Activated naive CD8-positive, alpha-beta T cell treated with anti-CD3 and anti-CD28 coated beads, Interleukin-2, amount 50 U/mL, for 24 hours (primary cell): ENCODE measurements at regions not wholly inside any gene's neighbourhood (a gene's known extent, or its start where the extent isn't known, plus 50 kb on each side); places are given as distances from the start of the nearest gene placed in this dataset.

Experiments used
- ATAC-seq: fragments of 150-1000 bp; cut with Tn5 transposase; one replicate; pipeline ENCODE4 v1.10.0; 2021
- DNase-seq: peaks from one replicate; pipeline ENCODE4 v3.0.0; 2021
- H3K27ac Mint-ChIP-seq: one replicate; pipeline ENCODE4 v1.8.0; 2021; ENCODE audit warnings: mild to moderate bottlenecking, mixed read lengths
- H3K27me3 Mint-ChIP-seq: one replicate; pipeline ENCODE4 v1.8.0; 2021; ENCODE audit warnings: mixed read lengths
- H3K36me3 Mint-ChIP-seq: one replicate; pipeline ENCODE4 v1.8.0; 2021; ENCODE audit warnings: low read depth, mixed read lengths
- H3K4me1 Mint-ChIP-seq: one replicate; pipeline ENCODE4 v1.8.0; 2021; ENCODE audit warnings: mixed read lengths
- H3K4me3 Mint-ChIP-seq: one replicate; pipeline ENCODE4 v1.8.0; 2021; ENCODE audit warnings: mild to moderate bottlenecking, moderate library complexity, mixed read lengths
- H3K9me3 Mint-ChIP-seq: one replicate; pipeline ENCODE4 v1.8.0; 2021; ENCODE audit warnings: mixed read lengths

DNA sequence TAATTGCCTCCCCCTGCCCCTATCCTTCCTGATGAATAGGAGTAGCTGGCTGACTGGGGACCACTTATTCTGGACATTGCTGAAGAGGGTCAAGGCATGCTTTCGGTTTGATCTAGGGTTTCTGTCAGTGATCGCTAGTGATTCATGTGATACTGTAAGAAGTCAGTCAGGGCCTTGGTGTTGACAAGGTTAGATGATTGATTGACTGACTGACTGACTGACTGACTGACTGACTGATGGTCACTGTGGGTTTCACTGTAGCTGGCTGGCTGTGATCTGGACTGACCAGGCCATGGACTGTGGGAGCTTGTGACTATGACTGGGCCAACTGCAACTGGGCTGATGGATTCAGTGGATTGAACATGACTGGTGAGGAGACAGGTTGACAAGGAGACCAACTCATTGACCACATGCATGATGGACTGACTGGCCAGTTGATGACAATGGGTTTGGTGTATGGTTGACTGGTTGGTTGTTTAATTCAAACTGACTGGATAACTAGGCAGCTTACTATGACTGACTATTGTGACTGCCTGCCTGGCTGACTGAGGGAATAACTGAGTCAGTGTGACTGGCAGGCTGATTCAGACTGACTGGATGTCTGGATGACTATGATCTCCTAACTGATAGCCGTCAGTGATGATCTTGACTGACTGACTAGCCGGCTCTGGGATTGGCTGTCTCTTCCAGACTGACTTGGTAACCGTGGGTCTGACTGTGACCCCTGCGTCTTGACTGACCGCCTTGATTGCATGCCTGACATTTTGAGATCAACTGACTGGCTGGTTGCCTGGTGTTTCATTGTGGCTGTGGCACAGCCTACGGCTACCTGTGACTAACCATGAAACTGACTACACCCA is 509.9 kb downstream of the SHQ1 start:
- H3K36me3 Mint-ChIP-seq = no peaks in the 10 kb centered on the region
- no peak overlapping the region for H3K27ac Mint-ChIP-seq
- H3K9me3 Mint-ChIP-seq = no peaks in the 10 kb centered on the region
- ATAC-seq (peak; percentile 78), DNase-seq (peak; percentile 42)
- H3K4me1 Mint-ChIP-seq = peaks cover 25% of the 10 kb centered on the region
- H3K4me3 Mint-ChIP-seq = no peak overlapping the region
- H3K27me3 Mint-ChIP-seq = no peaks in the 10 kb centered on the region

DNA sequence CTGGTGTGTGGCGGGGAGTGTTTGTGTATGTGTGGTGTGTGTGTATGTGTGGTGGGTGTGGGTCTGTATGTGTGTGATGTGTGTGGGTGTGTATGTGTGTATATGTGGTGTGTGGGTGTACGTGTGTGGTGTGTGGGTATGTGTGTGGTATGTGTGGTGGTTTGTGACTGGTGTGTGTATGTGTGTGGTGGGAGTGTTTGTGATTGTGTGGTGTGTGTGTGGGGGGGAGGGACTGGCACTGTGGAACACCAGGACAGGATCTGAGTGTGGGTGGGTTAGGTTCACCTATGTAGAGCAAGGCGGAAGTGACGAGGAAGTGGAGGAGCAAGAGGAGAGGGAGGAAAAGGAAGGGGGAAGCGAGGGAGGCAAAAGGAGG is 510.8 kb downstream of the SHQ1 start:
- Mint-ChIP-seq H3K4me3 (no peak overlapping the region), H3K9me3 (no peaks in the 10 kb centered on the region), H3K27ac (no peak overlapping the region), H3K4me1 (peaks cover 17% of the 10 kb centered on the region), H3K36me3 (no peaks in the 10 kb centered on the region), H3K27me3 (no peaks in the 10 kb centered on the region)
- ATAC-seq = no peak
- no peak for DNase-seq

DNA sequence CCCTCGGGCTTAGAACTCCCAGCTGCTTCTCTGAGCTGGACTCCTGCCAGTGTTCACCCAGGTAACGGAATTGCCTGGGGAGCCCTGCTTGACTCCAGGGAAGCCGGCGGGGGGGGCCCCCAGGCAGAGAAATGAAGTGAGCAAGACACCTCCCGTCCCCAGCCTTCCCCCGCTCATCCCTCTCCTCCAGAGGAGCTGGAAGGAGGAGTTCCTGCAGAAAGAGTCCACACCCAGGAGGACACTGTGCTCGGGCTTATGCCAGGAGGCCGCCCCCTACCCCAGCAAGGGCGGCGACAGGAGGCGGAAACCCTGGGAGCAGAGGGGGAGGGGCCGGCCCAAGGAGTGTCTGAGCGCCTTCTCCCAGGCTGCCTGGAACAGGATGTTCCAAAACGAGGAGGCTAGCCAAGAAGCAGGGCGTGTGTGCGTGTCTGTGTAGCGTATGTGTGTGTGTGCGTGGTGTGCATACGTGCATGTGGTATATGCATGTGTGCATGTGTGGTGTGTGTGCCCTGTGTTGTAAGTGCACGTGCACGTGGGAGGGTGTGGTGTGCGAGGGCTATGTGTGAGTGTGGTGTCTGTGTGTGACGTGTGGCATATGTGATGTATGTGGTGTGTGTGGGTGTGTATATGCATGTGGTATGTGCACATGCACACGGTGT is 511.3 kb downstream of the SHQ1 start:
- Mint-ChIP-seq H3K27me3 (peaks cover 3% of the 10 kb centered on the region), H3K27ac (no peak overlapping the region), H3K36me3 (no peaks in the 10 kb centered on the region), H3K4me1 (peaks cover 15% of the 10 kb centered on the region), H3K9me3 (no peaks in the 10 kb centered on the region), H3K4me3 (no peak overlapping the region)
- ATAC-seq (no peak), DNase-seq (no peak)

DNA sequence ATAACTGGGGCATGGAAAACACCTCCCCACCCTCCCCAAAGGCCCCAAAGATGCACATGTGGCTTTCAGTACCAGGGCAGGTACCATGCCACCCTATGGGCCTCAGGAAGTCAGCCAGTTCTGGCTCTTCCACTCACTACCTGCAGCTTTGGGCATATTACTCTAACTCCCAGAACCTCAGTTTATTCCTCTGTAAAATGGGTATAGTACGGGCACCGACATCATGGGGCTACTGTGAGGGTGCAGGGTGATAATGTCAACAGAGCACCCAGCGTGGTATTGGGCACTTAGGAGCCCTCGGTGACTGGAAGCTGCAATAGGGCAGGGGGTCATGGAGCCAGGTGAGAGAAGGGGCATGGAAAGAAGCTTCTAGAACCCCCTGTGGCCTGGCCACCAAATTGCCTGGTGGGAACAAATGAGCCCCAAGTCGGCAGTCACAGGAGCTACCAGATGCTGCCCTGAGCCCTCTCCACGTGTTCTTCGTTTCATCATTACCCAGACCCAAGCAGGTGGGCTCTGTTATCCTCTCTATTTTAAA is 512.1 kb downstream of the SHQ1 start:
- ATAC-seq (no peak), DNase-seq (no peak)
- no peaks in the 10 kb centered on the region for H3K9me3 Mint-ChIP-seq
- H3K27me3 Mint-ChIP-seq = peaks cover 4% of the 10 kb centered on the region
- H3K27ac Mint-ChIP-seq = no peak overlapping the region
- peaks cover 9% of the 10 kb centered on the region for H3K4me1 Mint-ChIP-seq
- no peaks in the 10 kb centered on the region for H3K36me3 Mint-ChIP-seq
- no peak overlapping the region for H3K4me3 Mint-ChIP-seq

DNA sequence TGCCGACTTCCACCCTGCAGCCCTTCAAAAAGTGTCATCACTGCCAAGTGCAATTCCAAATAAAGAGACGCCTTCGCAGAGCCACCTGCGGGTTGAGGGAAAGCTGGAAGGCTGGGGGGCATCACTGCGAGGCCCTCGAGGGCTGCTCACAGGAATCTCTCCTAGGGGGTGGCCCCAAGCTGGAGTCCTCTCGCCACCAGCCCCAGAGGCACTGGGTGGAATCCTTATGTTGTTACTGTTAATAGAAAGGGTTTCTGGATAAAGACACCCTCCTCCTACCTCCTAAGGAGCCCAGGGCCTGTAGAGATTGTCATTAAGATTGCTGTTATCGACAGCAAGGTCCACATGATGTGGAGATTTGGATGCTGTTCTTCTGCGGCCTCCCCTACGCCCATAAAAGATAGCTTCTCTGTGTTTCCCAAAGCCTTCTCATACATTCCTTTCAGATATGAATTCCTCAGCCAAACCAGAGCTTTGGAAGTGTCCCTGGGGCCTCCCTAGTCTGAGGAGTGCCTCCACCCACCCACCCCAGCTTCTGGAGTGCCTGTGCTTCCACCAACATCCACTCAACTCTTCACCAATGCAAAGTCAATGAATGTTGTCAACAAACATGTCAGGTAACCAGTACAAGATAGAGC is 512.7 kb downstream of the SHQ1 start:
- Mint-ChIP-seq H3K27ac (no peak overlapping the region), H3K36me3 (no peaks in the 10 kb centered on the region), H3K4me3 (no peak overlapping the region), H3K4me1 (peaks cover 4% of the 10 kb centered on the region), H3K27me3 (peaks cover 4% of the 10 kb centered on the region), H3K9me3 (no peaks in the 10 kb centered on the region)
- no peak for ATAC-seq
- no peak for DNase-seq

DNA sequence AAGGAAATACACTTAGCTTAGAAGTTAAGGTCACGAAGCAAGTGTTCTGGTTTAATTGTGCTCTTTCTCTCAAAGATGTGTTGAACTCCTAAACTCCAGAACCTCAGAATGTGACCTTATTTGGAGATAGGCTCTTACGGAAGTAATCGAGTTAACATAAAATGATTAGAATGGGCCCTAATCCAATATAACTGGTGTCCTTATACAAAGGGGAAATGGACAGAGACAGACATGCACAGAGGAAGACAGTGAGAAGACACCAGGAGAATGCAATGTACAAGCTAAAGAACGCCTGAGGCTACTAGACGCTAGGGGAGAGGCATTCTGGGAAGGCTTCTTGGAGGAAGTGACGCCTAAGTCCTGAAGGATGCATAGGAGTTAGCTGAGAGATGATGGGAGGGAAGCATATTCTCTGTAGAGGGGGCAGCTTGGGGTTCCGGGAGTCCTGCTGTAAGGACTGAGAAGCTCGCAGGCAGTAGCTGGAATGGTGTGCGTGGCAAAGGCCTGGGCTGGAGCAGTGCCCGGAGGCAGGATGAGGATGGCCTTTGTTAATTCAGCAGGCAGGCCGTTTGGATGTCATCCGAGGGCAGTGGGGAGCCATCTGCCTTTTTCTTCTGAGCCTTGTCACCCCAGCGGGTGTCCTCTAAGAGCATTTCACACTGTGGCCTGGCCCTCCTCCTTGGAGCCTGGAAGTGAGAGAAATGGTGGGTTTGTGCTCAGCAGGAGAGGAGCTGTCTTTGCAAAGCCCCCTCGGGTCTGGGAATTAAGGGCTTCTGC is 513.4 kb downstream of the SHQ1 start:
- H3K4me1 Mint-ChIP-seq = no peaks in the 10 kb centered on the region
- H3K27ac Mint-ChIP-seq = no peak overlapping the region
- H3K27me3 Mint-ChIP-seq = peaks cover 4% of the 10 kb centered on the region

DNA sequence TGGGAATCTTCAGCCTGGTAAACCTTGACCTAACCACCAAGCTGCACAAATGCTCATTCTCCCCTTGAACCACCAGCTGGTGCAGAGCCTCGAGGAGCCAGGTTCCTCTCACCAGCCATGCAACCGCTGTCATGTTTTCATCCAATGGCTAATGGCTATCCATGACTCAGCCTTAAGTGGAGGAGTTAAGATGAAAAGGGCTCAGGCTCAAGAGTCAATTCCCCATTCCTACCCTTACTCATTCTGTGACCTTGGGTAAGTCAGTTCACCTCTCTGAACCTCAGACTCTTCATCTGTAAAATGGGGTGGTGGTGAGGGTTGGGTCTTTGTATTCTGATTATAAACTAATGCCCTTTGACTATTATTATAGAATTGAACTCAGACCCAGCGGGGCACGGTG is 515.6 kb downstream of the SHQ1 start:
- Mint-ChIP-seq H3K36me3 (no peaks in the 10 kb centered on the region), H3K27me3 (peaks cover 11% of the 10 kb centered on the region), H3K27ac (no peak overlapping the region), H3K9me3 (no peaks in the 10 kb centered on the region), H3K4me3 (no peak overlapping the region), H3K4me1 (no peaks in the 10 kb centered on the region)
- DNase-seq = no peak
- ATAC-seq = no peak

More for the DNA sequence above, 513.4 kb downstream of the SHQ1 start:
- no peaks in the 10 kb centered on the region for H3K9me3 Mint-ChIP-seq
- H3K36me3 Mint-ChIP-seq = no peaks in the 10 kb centered on the region
- no peak overlapping the region for H3K4me3 Mint-ChIP-seq
- DNase-seq = no peak
- no peak for ATAC-seq

DNA sequence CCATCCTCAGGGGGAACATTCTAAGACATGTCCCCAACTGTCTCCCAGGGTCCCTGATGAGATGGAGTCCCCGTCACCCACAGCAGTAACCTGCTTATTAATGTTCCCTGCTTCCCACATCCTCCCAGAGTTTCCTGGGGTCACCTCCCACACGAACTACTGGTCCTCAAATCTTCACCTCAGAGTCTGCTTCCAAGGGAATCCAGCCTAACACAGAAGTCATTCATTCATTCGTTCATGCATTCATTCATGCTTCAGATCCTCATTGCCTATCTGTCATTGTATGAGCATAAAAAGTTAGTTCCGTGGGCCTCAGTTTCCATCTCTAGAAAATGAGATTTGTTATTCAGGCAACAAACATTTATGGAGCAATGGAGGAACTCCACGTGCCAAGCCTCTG is 516.2 kb downstream of the SHQ1 start:
- no peak overlapping the region for H3K27ac Mint-ChIP-seq
- H3K9me3 Mint-ChIP-seq = no peaks in the 10 kb centered on the region
- DNase-seq = no peak
- H3K4me1 Mint-ChIP-seq = no peaks in the 10 kb centered on the region
- no peaks in the 10 kb centered on the region for H3K36me3 Mint-ChIP-seq
- H3K27me3 Mint-ChIP-seq = peaks cover 11% of the 10 kb centered on the region
- no peak for ATAC-seq
- H3K4me3 Mint-ChIP-seq = no peak overlapping the region

DNA sequence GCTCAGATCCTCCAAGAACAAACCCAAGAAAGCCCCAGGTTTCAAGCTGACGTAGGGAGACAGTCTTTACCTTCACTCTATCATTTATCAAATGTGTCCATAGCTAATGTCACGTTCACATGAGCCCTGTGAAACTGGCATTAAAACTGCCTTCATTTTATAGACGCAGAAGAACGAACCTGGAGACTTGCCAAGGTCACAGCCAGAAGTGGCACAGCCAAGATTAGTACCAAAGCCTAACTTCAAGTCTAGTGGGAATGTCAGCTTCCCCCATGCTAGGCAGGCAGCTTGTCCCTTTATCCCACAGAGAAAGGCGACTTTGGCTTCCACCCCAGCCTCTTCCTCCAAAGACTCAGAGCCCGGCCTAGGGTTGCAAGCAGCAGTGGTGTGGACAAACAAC is 517.2 kb downstream of the SHQ1 start:
- no peak for ATAC-seq
- H3K4me1 Mint-ChIP-seq = no peaks in the 10 kb centered on the region
- no peaks in the 10 kb centered on the region for H3K36me3 Mint-ChIP-seq
- H3K4me3 Mint-ChIP-seq = no peak overlapping the region
- no peak for DNase-seq
- no peak overlapping the region for H3K27ac Mint-ChIP-seq
- peaks cover 11% of the 10 kb centered on the region for H3K27me3 Mint-ChIP-seq
- H3K9me3 Mint-ChIP-seq = no peaks in the 10 kb centered on the region

DNA sequence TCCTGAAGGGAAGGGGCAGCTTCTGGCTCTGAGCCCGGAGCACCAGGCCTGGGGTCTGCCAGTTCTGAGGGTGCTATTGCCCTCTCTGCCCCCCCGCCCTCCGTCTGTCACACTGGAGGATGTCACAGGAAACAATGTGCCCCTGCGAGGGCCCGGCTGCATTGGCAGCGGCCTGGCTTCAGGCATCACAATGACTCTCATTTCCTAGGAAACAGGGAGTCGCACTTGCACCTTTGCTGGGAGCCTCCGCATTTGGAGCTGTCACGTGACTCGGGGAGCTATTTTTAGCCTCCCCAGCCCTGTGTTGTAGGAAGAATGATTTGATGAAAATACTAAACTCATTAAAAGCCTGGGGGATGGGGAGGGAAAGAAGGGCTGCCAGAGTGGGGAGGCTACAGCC is 518.9 kb downstream of the SHQ1 start:
- Mint-ChIP-seq H3K9me3 (no peaks in the 10 kb centered on the region), H3K4me3 (no peak overlapping the region), H3K4me1 (no peaks in the 10 kb centered on the region), H3K36me3 (no peaks in the 10 kb centered on the region), H3K27me3 (peaks cover 11% of the 10 kb centered on the region), H3K27ac (no peak overlapping the region)
- DNase-seq (no peak), ATAC-seq (no peak)

DNA sequence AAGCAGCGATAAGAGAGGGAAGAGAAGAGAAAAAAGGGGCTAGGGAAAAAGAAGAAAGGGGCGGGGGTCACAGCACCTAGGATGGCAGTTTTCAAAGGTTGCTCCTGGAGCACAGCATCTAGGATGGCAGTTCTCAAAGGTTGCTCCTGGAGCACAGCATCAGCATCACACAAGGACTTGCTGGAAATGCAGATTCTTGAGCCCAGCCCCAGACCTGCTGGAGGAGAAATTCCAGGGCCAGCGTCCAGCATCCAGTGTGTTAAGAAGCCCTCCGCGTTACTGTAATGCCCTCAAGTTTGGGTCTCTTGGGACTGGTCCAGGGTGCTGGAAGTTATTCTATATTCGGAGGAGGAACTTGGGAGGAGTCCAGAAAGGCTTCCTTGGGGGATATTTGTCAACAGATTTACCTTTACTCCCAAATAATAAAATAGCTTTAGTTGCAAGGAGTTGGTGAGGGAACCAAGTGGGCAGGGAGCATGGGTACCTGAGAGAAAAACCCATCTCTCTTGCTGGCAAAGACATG is 519.4 kb downstream of the SHQ1 start:
- ATAC-seq = no peak
- peaks cover 11% of the 10 kb centered on the region for H3K27me3 Mint-ChIP-seq
- H3K9me3 Mint-ChIP-seq = no peaks in the 10 kb centered on the region
- H3K4me1 Mint-ChIP-seq = no peaks in the 10 kb centered on the region
- DNase-seq = no peak
- no peak overlapping the region for H3K27ac Mint-ChIP-seq
- no peak overlapping the region for H3K4me3 Mint-ChIP-seq
- no peaks in the 10 kb centered on the region for H3K36me3 Mint-ChIP-seq

DNA sequence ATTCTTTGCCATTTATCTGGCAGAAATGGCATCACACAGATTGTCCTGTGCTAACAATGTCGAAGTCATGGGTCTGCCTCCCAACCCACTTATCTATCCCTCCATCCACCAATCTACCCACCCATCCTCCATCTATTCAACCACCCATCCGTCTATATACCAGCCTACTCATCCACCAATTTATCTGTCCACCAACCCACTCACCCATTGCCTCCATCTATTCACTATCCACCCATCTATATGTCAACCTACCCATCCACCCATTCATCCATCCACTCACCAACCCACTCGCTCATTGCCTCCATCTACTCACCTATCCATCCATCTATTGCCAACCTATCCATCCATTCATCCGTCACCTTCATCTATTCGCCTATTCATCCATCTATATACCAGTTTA is 521.2 kb downstream of the SHQ1 start:
- H3K27ac Mint-ChIP-seq = no peak overlapping the region
- ATAC-seq = no peak
- peaks cover 9% of the 10 kb centered on the region for H3K27me3 Mint-ChIP-seq
- no peaks in the 10 kb centered on the region for H3K9me3 Mint-ChIP-seq
- no peaks in the 10 kb centered on the region for H3K36me3 Mint-ChIP-seq
- H3K4me3 Mint-ChIP-seq = no peak overlapping the region
- DNase-seq = no peak
- H3K4me1 Mint-ChIP-seq = no peaks in the 10 kb centered on the region

DNA sequence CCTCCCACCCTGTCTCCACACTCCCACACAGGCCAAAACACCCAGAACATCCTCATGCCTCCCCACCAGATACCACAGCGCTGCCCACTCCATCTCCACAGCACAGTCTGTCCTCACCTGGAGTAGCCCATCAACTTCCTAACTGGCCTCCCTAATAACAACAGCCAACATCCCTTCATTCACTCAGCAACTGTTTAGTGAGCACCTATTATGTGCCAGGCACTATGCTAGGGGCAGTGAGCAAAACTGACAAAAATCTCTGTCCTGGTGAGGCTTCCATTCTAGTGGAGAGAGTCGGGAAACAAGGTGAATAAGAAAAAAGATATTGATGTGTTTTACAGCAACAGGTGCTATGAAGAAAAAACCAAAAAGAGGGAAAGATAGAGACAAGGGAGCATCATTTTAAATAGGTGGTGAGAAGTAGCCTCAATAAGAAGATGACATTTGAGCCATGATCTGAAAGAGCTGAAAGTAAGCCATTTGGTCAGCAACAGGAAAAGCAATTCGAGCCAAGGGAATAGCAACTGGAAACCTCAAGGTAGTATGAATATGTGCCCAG is 523.9 kb downstream of the SHQ1 start:
- Mint-ChIP-seq H3K4me3 (no peak overlapping the region), H3K36me3 (no peaks in the 10 kb centered on the region), H3K4me1 (no peaks in the 10 kb centered on the region), H3K27me3 (peaks cover 4% of the 10 kb centered on the region), H3K27ac (no peak overlapping the region), H3K9me3 (no peaks in the 10 kb centered on the region)
- DNase-seq = no peak
- no peak for ATAC-seq

DNA sequence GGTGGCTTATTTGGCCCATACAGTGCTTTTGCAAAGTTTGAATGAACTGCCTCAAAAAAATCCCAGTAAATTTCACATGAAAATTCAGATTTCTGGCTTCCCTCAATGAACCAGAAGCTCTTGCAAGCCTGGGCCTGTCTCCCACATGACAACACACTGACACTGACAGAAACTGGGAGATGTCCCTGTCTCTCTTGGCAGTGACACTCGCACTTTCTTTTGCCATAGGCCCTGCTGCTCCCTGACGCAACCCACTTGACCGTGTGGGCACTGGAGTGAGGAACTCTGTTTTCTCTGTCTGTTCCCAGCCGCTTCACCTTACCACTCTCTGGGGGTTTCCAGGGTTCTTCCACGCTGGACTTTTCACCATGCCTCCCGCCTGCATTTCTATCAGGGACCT is 524.5 kb downstream of the SHQ1 start:
- H3K27me3 Mint-ChIP-seq = peaks cover 4% of the 10 kb centered on the region
- H3K36me3 Mint-ChIP-seq = no peaks in the 10 kb centered on the region
- no peaks in the 10 kb centered on the region for H3K9me3 Mint-ChIP-seq
- H3K27ac Mint-ChIP-seq = no peak overlapping the region
- DNase-seq (no peak), ATAC-seq (no peak)
- no peaks in the 10 kb centered on the region for H3K4me1 Mint-ChIP-seq
- H3K4me3 Mint-ChIP-seq = no peak overlapping the region
